ENCODE measurements at regions not wholly inside any gene's neighbourhood (a gene's known extent, or its start where the extent isn't known, plus 50 kb on each side); places are given as distances from the start of the nearest gene placed in this dataset.

- TF ChIP-seq CTCF (conservative IDR thresholded peaks at IDR 0.05; ENCODE audit: low read depth, low read length), result no peak
- no peaks in the 10 kb centered on the region for H4K20me1 ChIP-seq (ENCODE audit: insufficient read depth)
- no peak overlapping the region for H3K4me3 ChIP-seq (IDR thresholded peaks at IDR 0.05; ENCODE audit: insufficient read depth, low read depth, low read length)
- H3K27me3 ChIP-seq (ENCODE audit: insufficient read depth, low read depth), result no peaks in the 10 kb centered on the region
- H3K4me1 ChIP-seq (ENCODE audit: low read depth, poor library complexity, severe bottlenecking), result no peaks in the 10 kb centered on the region
- H3K4me2 ChIP-seq, result no peak overlapping the region
- no peak overlapping the region for H3K9ac ChIP-seq
- no peaks in the 10 kb centered on the region for H3K79me2 ChIP-seq (ENCODE audit: insufficient read depth, low read depth)
- no peaks in the 10 kb centered on the region for H3K36me3 ChIP-seq (ENCODE audit: insufficient read depth)
- H2AFZ ChIP-seq (ENCODE audit: low read depth), result no peak overlapping the region
- H3K27ac ChIP-seq, result no peak overlapping the region
Measured at GRCh38 chr3:41106691-41107090, 92.6 kb upstream of the CTNNB1 start.

GRCh38 chr3:41111011-41111410, 88.3 kb upstream of the CTNNB1 start:
- no peak overlapping the region for H3K4me2 ChIP-seq
- TF ChIP-seq CTCF (conservative IDR thresholded peaks at IDR 0.05; ENCODE audit: low read depth, low read length), result no peak
- H3K4me3 ChIP-seq (IDR thresholded peaks at IDR 0.05; ENCODE audit: insufficient read depth, low read depth, low read length), result no peak overlapping the region
- no peaks in the 10 kb centered on the region for H3K4me1 ChIP-seq (ENCODE audit: low read depth, poor library complexity, severe bottlenecking)
- no peak overlapping the region for H3K27ac ChIP-seq
- H3K36me3 ChIP-seq (ENCODE audit: insufficient read depth), result no peaks in the 10 kb centered on the region
- H3K79me2 ChIP-seq (ENCODE audit: insufficient read depth, low read depth), result no peaks in the 10 kb centered on the region
- no peak overlapping the region for H2AFZ ChIP-seq (ENCODE audit: low read depth)
- H4K20me1 ChIP-seq (ENCODE audit: insufficient read depth), result no peaks in the 10 kb centered on the region
- no peak overlapping the region for H3K9ac ChIP-seq
- no peaks in the 10 kb centered on the region for H3K27me3 ChIP-seq (ENCODE audit: insufficient read depth, low read depth)

GRCh38 chr3:41112466-41112865, 86.8 kb upstream of the CTNNB1 start:
- TF ChIP-seq CTCF (conservative IDR thresholded peaks at IDR 0.05; ENCODE audit: low read depth, low read length), result no peak
- Histone ChIP-seq H3K4me2 (no peak overlapping the region), H3K4me3 (IDR thresholded peaks at IDR 0.05; ENCODE audit: insufficient read depth, low read depth, low read length) (no peak overlapping the region), H2AFZ (ENCODE audit: low read depth) (no peak overlapping the region), H3K9ac (no peak overlapping the region), H3K4me1 (ENCODE audit: low read depth, poor library complexity, severe bottlenecking) (no peaks in the 10 kb centered on the region), H3K27me3 (ENCODE audit: insufficient read depth, low read depth) (no peaks in the 10 kb centered on the region), H3K27ac (no peak overlapping the region), H3K36me3 (ENCODE audit: insufficient read depth) (no peaks in the 10 kb centered on the region), H4K20me1 (ENCODE audit: insufficient read depth) (no peaks in the 10 kb centered on the region), H3K79me2 (ENCODE audit: insufficient read depth, low read depth) (no peaks in the 10 kb centered on the region)

- Histone ChIP-seq H3K27me3 (ENCODE audit: insufficient read depth, low read depth) (no peaks in the 10 kb centered on the region), H2AFZ (ENCODE audit: low read depth) (no peak overlapping the region), H3K4me1 (ENCODE audit: low read depth, poor library complexity, severe bottlenecking) (no peaks in the 10 kb centered on the region), H3K27ac (no peak overlapping the region), H3K4me2 (no peak overlapping the region), H3K9ac (no peak overlapping the region), H3K79me2 (ENCODE audit: insufficient read depth, low read depth) (no peaks in the 10 kb centered on the region), H3K4me3 (IDR thresholded peaks at IDR 0.05; ENCODE audit: insufficient read depth, low read depth, low read length) (no peak overlapping the region), H3K36me3 (ENCODE audit: insufficient read depth) (no peaks in the 10 kb centered on the region), H4K20me1 (ENCODE audit: insufficient read depth) (no peaks in the 10 kb centered on the region)
- no peak for TF ChIP-seq CTCF (conservative IDR thresholded peaks at IDR 0.05; ENCODE audit: low read depth, low read length)
Measured at GRCh38 chr3:41115069-41115468, 84.2 kb upstream of the CTNNB1 start.

GRCh38 chr3:41116851-41117250, 82.5 kb upstream of the CTNNB1 start:
- H3K79me2 ChIP-seq (ENCODE audit: insufficient read depth, low read depth), result no peaks in the 10 kb centered on the region
- no peak for TF ChIP-seq CTCF (conservative IDR thresholded peaks at IDR 0.05; ENCODE audit: low read depth, low read length)
- H3K36me3 ChIP-seq (ENCODE audit: insufficient read depth), result no peaks in the 10 kb centered on the region
- H3K27ac ChIP-seq, result no peak overlapping the region
- H3K4me3 ChIP-seq (IDR thresholded peaks at IDR 0.05; ENCODE audit: insufficient read depth, low read depth, low read length), result no peak overlapping the region
- H3K27me3 ChIP-seq (ENCODE audit: insufficient read depth, low read depth), result no peaks in the 10 kb centered on the region
- no peak overlapping the region for H3K9ac ChIP-seq
- no peaks in the 10 kb centered on the region for H3K4me1 ChIP-seq (ENCODE audit: low read depth, poor library complexity, severe bottlenecking)
- H4K20me1 ChIP-seq (ENCODE audit: insufficient read depth), result no peaks in the 10 kb centered on the region
- H3K4me2 ChIP-seq, result no peak overlapping the region
- H2AFZ ChIP-seq (ENCODE audit: low read depth), result no peak overlapping the region

Measured in KMS-11 (cell line).